ENCODE measurements at regions not wholly inside any gene's neighbourhood (a gene's known extent, or its start where the extent isn't known, plus 50 kb on each side); places are given as distances from the start of the nearest gene placed in this dataset.
"Not testable (repeated sequence)": the region's sequence is repeated elsewhere in the genome, so short reads cannot be mapped to it uniquely, and the experiment has no call there.

GRCh38 chr6:170094686-170095272, 196.1 kb downstream of the DLL1 start:
- DNase-seq = no peak
- in situ Hi-C loops (cut with MboI; ENCODE audit: low pct_unique_long_range_greater_than_20kb, low sequenced_read_pairs) = no loop called here

- in situ Hi-C loops (cut with MboI; ENCODE audit: low pct_unique_long_range_greater_than_20kb, low sequenced_read_pairs) = no loop called here
- no peak for DNase-seq
Measured at GRCh38 chr6:170093658-170094596, 197.0 kb downstream of the DLL1 start.

GRCh38 chr6:170093276-170093657, 197.6 kb downstream of the DLL1 start:
- in situ Hi-C loops (cut with MboI; ENCODE audit: low pct_unique_long_range_greater_than_20kb, low sequenced_read_pairs) = no loop called here
- no peak for DNase-seq

- no peak for DNase-seq
- in situ Hi-C loops (cut with MboI; ENCODE audit: low pct_unique_long_range_greater_than_20kb, low sequenced_read_pairs) = no loop called here
Measured at GRCh38 chr6:170092826-170093225, 198.1 kb downstream of the DLL1 start.

- in situ Hi-C loops (cut with MboI; ENCODE audit: low pct_unique_long_range_greater_than_20kb, low sequenced_read_pairs) = no loop called here
- no peak for DNase-seq
Measured at GRCh38 chr6:170091639-170092579, 199.0 kb downstream of the DLL1 start.

- in situ Hi-C loops (cut with MboI; ENCODE audit: low pct_unique_long_range_greater_than_20kb, low sequenced_read_pairs) = no loop called here
- DNase-seq = no peak
Measured at GRCh38 chr6:170091000-170091638, 199.8 kb downstream of the DLL1 start.

- in situ Hi-C loops (cut with MboI; ENCODE audit: low pct_unique_long_range_greater_than_20kb, low sequenced_read_pairs) = no loop called here
- DNase-seq = no peak
Measured at GRCh38 chr6:170090561-170090960, 200.3 kb downstream of the DLL1 start.

GRCh38 chr6:170089963-170090362, 200.9 kb downstream of the DLL1 start:
- DNase-seq = no peak
- in situ Hi-C loops (cut with MboI; ENCODE audit: low pct_unique_long_range_greater_than_20kb, low sequenced_read_pairs) = no loop called here

GRCh38 chr6:170088582-170088955, 202.3 kb downstream of the DLL1 start:
- in situ Hi-C loops (cut with MboI; ENCODE audit: low pct_unique_long_range_greater_than_20kb, low sequenced_read_pairs) = no loop called here
- DNase-seq = peak; percentile 54

GRCh38 chr6:170087941-170088581, 202.8 kb downstream of the DLL1 start:
- peak; percentile 85 for DNase-seq
- in situ Hi-C loops (cut with MboI; ENCODE audit: low pct_unique_long_range_greater_than_20kb, low sequenced_read_pairs) = no loop called here

- in situ Hi-C loops (cut with MboI; ENCODE audit: low pct_unique_long_range_greater_than_20kb, low sequenced_read_pairs); DNase-seq: not testable (repeated sequence)
Measured at GRCh38 chr6:170087421-170087780, 203.5 kb downstream of the DLL1 start.

- DNase-seq = no peak
- in situ Hi-C loops (cut with MboI; ENCODE audit: low pct_unique_long_range_greater_than_20kb, low sequenced_read_pairs) = no loop called here
Measured at GRCh38 chr6:170086639-170087420, 204.0 kb downstream of the DLL1 start.

GRCh38 chr6:170085475-170086401, 205.1 kb downstream of the DLL1 start:
- DNase-seq = no peak
- in situ Hi-C loops (cut with MboI; ENCODE audit: low pct_unique_long_range_greater_than_20kb, low sequenced_read_pairs) = no loop called here

GRCh38 chr6:170084166-170084730, 206.6 kb downstream of the DLL1 start:
- in situ Hi-C loops (cut with MboI; ENCODE audit: low pct_unique_long_range_greater_than_20kb, low sequenced_read_pairs) = no loop called here
- no peak for DNase-seq

GRCh38 chr6:170083236-170084051, 207.4 kb downstream of the DLL1 start:
- in situ Hi-C loops (cut with MboI; ENCODE audit: low pct_unique_long_range_greater_than_20kb, low sequenced_read_pairs) = no loop called here
- no peak for DNase-seq
